GM19351 (cell line): ENCODE measurements at regions not wholly inside any gene's neighbourhood (a gene's known extent, or its start where the extent isn't known, plus 50 kb on each side); places are given as distances from the start of the nearest gene placed in this dataset.
"Not testable (repeated sequence)": the region's sequence is repeated elsewhere in the genome, so short reads cannot be mapped to it uniquely, and the experiment has no call there.

ENCODE experiments used
- ATAC-seq: cut with Tn5 transposase; IDR thresholded peaks from one replicate; pipeline ENCODE4 v1.9.1; 2021; ENCODE audit warnings: mild to moderate bottlenecking, moderate library complexity; ENCODE audit not compliant: unreplicated experiment

- no peak for ATAC-seq
These were observed 528.3 kb upstream of the BOD1L1 start for GRCh38 chr4:14155803-14156202.

- ATAC-seq = peak; percentile 70
These were observed 529.7 kb upstream of the BOD1L1 start for GRCh38 chr4:14157262-14157661.

- peak; percentile 100 for ATAC-seq
These were observed 537.8 kb upstream of the BOD1L1 start for GRCh38 chr4:14165222-14165920.

GRCh38 chr4:14167876-14168510 lies 540.5 kb upstream of the BOD1L1 start:
- ATAC-seq = no peak

- peak; percentile 44 for ATAC-seq
These were observed 541.4 kb upstream of the BOD1L1 start for GRCh38 chr4:14168919-14169318.

GRCh38 chr4:14169460-14169859 lies 541.9 kb upstream of the BOD1L1 start:
- no peak for ATAC-seq

GRCh38 chr4:14169940-14170339 lies 542.4 kb upstream of the BOD1L1 start:
- not testable (repeated sequence) for ATAC-seq

GRCh38 chr4:14176613-14177012 lies 549.1 kb upstream of the BOD1L1 start:
- ATAC-seq = no peak

- peak; percentile 82 for ATAC-seq
These were observed 550.5 kb upstream of the BOD1L1 start for GRCh38 chr4:14177987-14178386.

GRCh38 chr4:14178421-14178820 lies 550.9 kb upstream of the BOD1L1 start:
- ATAC-seq = peak; percentile 56

GRCh38 chr4:14180166-14180565 lies 552.6 kb upstream of the BOD1L1 start:
- ATAC-seq = no peak

GRCh38 chr4:14180983-14181601 lies 553.6 kb upstream of the BOD1L1 start:
- ATAC-seq = no peak

GRCh38 chr4:14182148-14182547 lies 554.6 kb upstream of the BOD1L1 start:
- no peak for ATAC-seq

GRCh38 chr4:14184265-14184664 lies 556.7 kb upstream of the BOD1L1 start:
- no peak for ATAC-seq

- ATAC-seq = no peak
These were observed 557.2 kb upstream of the BOD1L1 start for GRCh38 chr4:14184767-14185166.

GRCh38 chr4:14188214-14188613 lies 560.7 kb upstream of the BOD1L1 start:
- ATAC-seq = no peak

GRCh38 chr4:14193601-14194000 lies 566.1 kb upstream of the BOD1L1 start:
- ATAC-seq = no peak

GRCh38 chr4:14196131-14196530 lies 568.6 kb upstream of the BOD1L1 start:
- no peak for ATAC-seq

GRCh38 chr4:14215116-14215770 lies 587.7 kb upstream of the BOD1L1 start:
- ATAC-seq = no peak

- no peak for ATAC-seq
These were observed 589.9 kb upstream of the BOD1L1 start for GRCh38 chr4:14217401-14217800.

GRCh38 chr4:14218641-14219040 lies 591.1 kb upstream of the BOD1L1 start:
- ATAC-seq = no peak

GRCh38 chr4:14221176-14221575 lies 593.7 kb upstream of the BOD1L1 start:
- ATAC-seq = no peak
